ENCODE measurements at regions not wholly inside any gene's neighbourhood (a gene's known extent, or its start where the extent isn't known, plus 50 kb on each side); places are given as distances from the start of the nearest gene placed in this dataset.

- no peak overlapping the region for H2BK20ac ChIP-seq (ENCODE audit: low read depth, low read length, poor library complexity, severe bottlenecking)
- no peaks in the 10 kb centered on the region for H3K23me2 ChIP-seq (ENCODE audit: insufficient read length, low read depth, low read length, poor library complexity, severe bottlenecking)
- H3K27me3 ChIP-seq (ENCODE audit: insufficient read depth, low read length), result no peaks in the 10 kb centered on the region
- H3K18ac ChIP-seq (ENCODE audit: insufficient read length, low read depth, low read length), result no peak overlapping the region
- H2BK15ac ChIP-seq (ENCODE audit: low read depth, low read length), result 0 out of 2 replicates have a peak overlapping the region, but pooled peaks have one; percentile 83
- no peak overlapping the region for H4K91ac ChIP-seq (ENCODE audit: insufficient read length, low read depth, low read length)
- no peak overlapping the region for H2BK5ac ChIP-seq (ENCODE audit: insufficient read length, low read length)
- H2BK120ac ChIP-seq (ENCODE audit: low read depth, low read length, poor library complexity, severe bottlenecking), result no peak overlapping the region
- H2AK5ac ChIP-seq (ENCODE audit: insufficient read length, low read length), result no peak overlapping the region
- H2BK12ac ChIP-seq (ENCODE audit: insufficient read length, low read depth, low read length), result no peak overlapping the region
- peaks cover 9% of the 10 kb centered on the region; the same call in 1 of the 2 replicates for H3K4me1 ChIP-seq (ENCODE audit: insufficient read depth, low read length)
- H3T11ph ChIP-seq (ENCODE audit: low read length), result no peak overlapping the region
- no peak overlapping the region for H3K4me2 ChIP-seq (ENCODE audit: insufficient read depth, insufficient read length, low read length)
- no peaks in the 10 kb centered on the region for H3K9me3 ChIP-seq (ENCODE audit: control insufficient read depth, low read depth, low read length)
- no peak overlapping the region for H2AFZ ChIP-seq (ENCODE audit: low read length)
- TF ChIP-seq CTCF (conservative IDR thresholded peaks at IDR 0.05), result no peak
- H3K27ac ChIP-seq (ENCODE audit: insufficient read length, low read depth, low read length), result no peak overlapping the region
- Mint-ChIP-seq H3K36me3 (ENCODE audit: insufficient read depth in 1 of 3, low read depth in 3 of 3) (no peaks in the 10 kb centered on the region; a peak in 1 of 7 replicates), H3K4me3 (no peak overlapping the region), H3K27me3 (ENCODE audit: low read depth) (no peaks in the 10 kb centered on the region), H3K4me1 (peaks cover 31 to 40% of the 10 kb centered on the region in 2 experiments), H3K9me3 (no peaks in the 10 kb centered on the region; a peak in 1 of 5 replicates), H3K27ac (peak overlapping the region in 1 of 3 experiments; percentile 8; a peak in 1 of 7 replicates)
- H3K4ac ChIP-seq (ENCODE audit: low read depth, low read length), result no peak overlapping the region
- H3K23ac ChIP-seq (ENCODE audit: insufficient read length, low read depth, low read length), result no peak overlapping the region
- DNase-seq, result no peak
- no peaks in the 10 kb centered on the region for H4K20me1 ChIP-seq (ENCODE audit: control insufficient read depth, insufficient read depth, insufficient read length)
- no peak overlapping the region for H3K9ac ChIP-seq (ENCODE audit: extremely low read depth, insufficient read length, low read length)
- H3K79me2 ChIP-seq (ENCODE audit: insufficient read depth, low read length), result no peaks in the 10 kb centered on the region
- WGBS (ENCODE audit: extremely low coverage, insufficient read length, low lambda C conversion rate), result no CpG with 5 or more reads among the region's 7 CpGs
- H4K8ac ChIP-seq (replicated peaks; ENCODE audit: insufficient read length, low read depth, low read length), result no peak overlapping the region
- no peak overlapping the region for H4K5ac ChIP-seq (ENCODE audit: insufficient read length, low read depth, low read length)
- no peaks in the 10 kb centered on the region for H3K79me1 ChIP-seq (ENCODE audit: insufficient read depth, low read depth, low read length, poor library complexity, severe bottlenecking)
- no peak overlapping the region for H3K56ac ChIP-seq (ENCODE audit: insufficient read length, low read depth, low read length)
- H3K14ac ChIP-seq (ENCODE audit: insufficient read depth, low read length), result 0 out of 2 replicates have a peak overlapping the region, but pooled peaks have one; percentile 36
Measured at GRCh38 chr15:67009576-67010569, 55.5 kb upstream of the SMAD3 start.

Measured in H9 (cell line).